Endothelial cell of umbilical vein (primary cell): ENCODE measurements at regions not wholly inside any gene's neighbourhood (a gene's known extent, or its start where the extent isn't known, plus 50 kb on each side); places are given as distances from the start of the nearest gene placed in this dataset.

ENCODE experiments used
- CTCF ChIP-seq, 2 donors: IDR thresholded peaks; 1 replicate in 1 of 2; 2 replicates in 1 of 2; pipeline ENCODE4 v1.5.1; 2011; ENCODE audit warnings: low read length in 2 of 2, mild to moderate bottlenecking in 2 of 2, moderate library complexity in 2 of 2, control low read depth in 1 of 2, inconsistent platforms in 1 of 2, low read depth in 1 of 2; ENCODE audit not compliant: insufficient read depth in 1 of 2; ENCODE audit errors: extremely low read depth in 1 of 2
- EZH2 ChIP-seq: IDR thresholded peaks from 2 replicates; pipeline ENCODE4 v1.6.1; 2012; ENCODE audit warnings: borderline replicate concordance, low read depth, mild to moderate bottlenecking, moderate library complexity, low read length, inconsistent platforms; ENCODE audit not compliant: severe bottlenecking
- FOS ChIP-seq: IDR thresholded peaks from 2 replicates; pipeline ENCODE4 v1.6.1; 2011; ENCODE audit warnings: mild to moderate bottlenecking, low read length, moderate library complexity, borderline replicate concordance; ENCODE audit not compliant: insufficient read depth
- GATA2 ChIP-seq: IDR thresholded peaks from 2 replicates; pipeline ENCODE4 v1.7.0; 2011; ENCODE audit warnings: low read depth, mild to moderate bottlenecking, moderate library complexity, mixed read lengths, low read length; ENCODE audit not compliant: insufficient read length, insufficient read depth
- MAX ChIP-seq: IDR thresholded peaks from 2 replicates; pipeline ENCODE4 v1.6.1; 2011; ENCODE audit not compliant: insufficient read depth, insufficient read length
- MYC ChIP-seq: IDR thresholded peaks from one replicate; pipeline ENCODE4 v1.6.1; 2011; ENCODE audit warnings: mild to moderate bottlenecking, low read depth, low read length
- POLR2A ChIP-seq: IDR thresholded peaks from 2 replicates; pipeline ENCODE4 v1.6.1; 2012; ENCODE audit warnings: low read depth, mild to moderate bottlenecking, control low read depth, low read length
- POLR2AphosphoS5 ChIP-seq: IDR thresholded peaks from 2 replicates; pipeline ENCODE4 v1.6.1; 2012; ENCODE audit warnings: low read depth, mild to moderate bottlenecking, control low read depth, low read length, moderate library complexity; ENCODE audit not compliant: insufficient read depth

GRCh38 chr1:208879022-208879421, 634.8 kb upstream of the PLXNA2 start:
- TF ChIP-seq POLR2AphosphoS5 (no peak), CTCF (IDR thresholded peaks at IDR 0.05; ENCODE audit: extremely low read depth in 1 of 2, insufficient read depth in 1 of 2, low read depth in 1 of 2, low read length in 2 of 2) (no peak), EZH2 (no peak), MAX (no peak), MYC (no peak), POLR2A (no peak), FOS (no peak), GATA2 (no peak)
